DOHH2 (cell line): ENCODE measurements at regions not wholly inside any gene's neighbourhood (a gene's known extent, or its start where the extent isn't known, plus 50 kb on each side); places are given as distances from the start of the nearest gene placed in this dataset.

Experiments
- H3F3A ChIP-seq: fragments of 200-600 bp; sonication (generic), shearing (Covaris generic); 2 replicates; pipeline ENCODE4 v1.6.0; 2016; ENCODE audit warnings: antibody characterized with exemption, mild to moderate bottlenecking; ENCODE audit not compliant: control insufficient read depth, insufficient read depth
- H3K27ac ChIP-seq: fragments of 200-600 bp; sonication (generic); 2 replicates; pipeline ENCODE4 v1.5.1; 2014; ENCODE audit warnings: low read depth, mild to moderate bottlenecking, low read length, moderate library complexity
- H3K27me3 ChIP-seq: fragments of 200-600 bp; sonication (generic); 2 replicates; pipeline ENCODE4 v1.6.1; 2014; ENCODE audit warnings: mild to moderate bottlenecking, low read length, mixed read lengths; ENCODE audit not compliant: control insufficient read depth
- H3K36me3 ChIP-seq: fragments of 200-600 bp; sonication (generic); 2 replicates; pipeline ENCODE4 v1.6.1; 2014; ENCODE audit warnings: mild to moderate bottlenecking, low read length, moderate library complexity, mixed read lengths; ENCODE audit not compliant: control insufficient read depth
- H3K4me1 ChIP-seq: fragments of 200-600 bp; sonication (generic); 2 replicates; pipeline ENCODE4 v1.6.1; 2014; ENCODE audit warnings: mild to moderate bottlenecking, low read length, mixed read lengths; ENCODE audit not compliant: control insufficient read depth
- H3K4me2 ChIP-seq: fragments of 200-600 bp; sonication (generic); 2 replicates; pipeline ENCODE4 v1.6.0; 2014; ENCODE audit warnings: mild to moderate bottlenecking, low read length, moderate library complexity
- H3K4me3 ChIP-seq: fragments of 200-600 bp; sonication (generic); 2 replicates; pipeline ENCODE4 v1.5.1; 2014; ENCODE audit warnings: mild to moderate bottlenecking, low read length, mixed read lengths
- H3K79me2 ChIP-seq: fragments of 200-600 bp; sonication (generic); 2 replicates; pipeline ENCODE4 v1.6.1; 2014; ENCODE audit warnings: mild to moderate bottlenecking, low read length, mixed read lengths; ENCODE audit not compliant: control insufficient read depth
- H3K9me2 ChIP-seq: fragments of 200-600 bp; sonication (generic); replicated peaks from 2 replicates; pipeline ENCODE4 v1.6.1; 2014; ENCODE audit warnings: mild to moderate bottlenecking, low read length, mixed read lengths; ENCODE audit not compliant: control insufficient read depth
- H3K9me3 ChIP-seq: fragments of 200-600 bp; sonication (generic); 2 replicates; pipeline ENCODE4 v1.6.1; 2014; ENCODE audit warnings: antibody characterized with exemption, low read length, mixed read lengths; ENCODE audit not compliant: control insufficient read depth, insufficient read depth
- H4K20me1 ChIP-seq: fragments of 200-600 bp; sonication (generic); 2 replicates; pipeline ENCODE4 v1.6.0; 2014; ENCODE audit warnings: low read depth, mild to moderate bottlenecking, antibody characterized with exemption, low read length, moderate library complexity; ENCODE audit not compliant: control insufficient read depth, insufficient read depth
- EZH2phosphoT487 ChIP-seq: fragments of 200-600 bp; sonication (generic); IDR thresholded peaks from 2 replicates; pipeline ENCODE4 v1.6.1; 2017; ENCODE audit warnings: borderline replicate concordance, mild to moderate bottlenecking, antibody characterized with exemption, low read length, moderate library complexity, mixed read lengths
- TF ChIP-seq, protein P1 (sequence below): fragments of 200-600 bp; sonication (generic); IDR thresholded peaks from one replicate; pipeline ENCODE4 v1.5.1; 2014; ENCODE audit warnings: antibody characterized with exemption, mild to moderate bottlenecking, low read depth, low read length; ENCODE audit not compliant: poor library complexity, severe bottlenecking

GRCh38 chr20:20812136-20812535 lies 99.7 kb upstream of the RALGAPA2 start:
- no peaks in the 10 kb centered on the region for H3K9me2 ChIP-seq
- peaks cover 3% of the 10 kb centered on the region; the same call in 1 of the 2 replicates for H3K27me3 ChIP-seq
- H3K36me3 ChIP-seq, result no peaks in the 10 kb centered on the region
- no peak overlapping the region for H3K4me2 ChIP-seq
- no peaks in the 10 kb centered on the region for H4K20me1 ChIP-seq
- H3K27ac ChIP-seq, result no peak overlapping the region
- H3K79me2 ChIP-seq, result no peaks in the 10 kb centered on the region
- TF ChIP-seq, protein P1, sequence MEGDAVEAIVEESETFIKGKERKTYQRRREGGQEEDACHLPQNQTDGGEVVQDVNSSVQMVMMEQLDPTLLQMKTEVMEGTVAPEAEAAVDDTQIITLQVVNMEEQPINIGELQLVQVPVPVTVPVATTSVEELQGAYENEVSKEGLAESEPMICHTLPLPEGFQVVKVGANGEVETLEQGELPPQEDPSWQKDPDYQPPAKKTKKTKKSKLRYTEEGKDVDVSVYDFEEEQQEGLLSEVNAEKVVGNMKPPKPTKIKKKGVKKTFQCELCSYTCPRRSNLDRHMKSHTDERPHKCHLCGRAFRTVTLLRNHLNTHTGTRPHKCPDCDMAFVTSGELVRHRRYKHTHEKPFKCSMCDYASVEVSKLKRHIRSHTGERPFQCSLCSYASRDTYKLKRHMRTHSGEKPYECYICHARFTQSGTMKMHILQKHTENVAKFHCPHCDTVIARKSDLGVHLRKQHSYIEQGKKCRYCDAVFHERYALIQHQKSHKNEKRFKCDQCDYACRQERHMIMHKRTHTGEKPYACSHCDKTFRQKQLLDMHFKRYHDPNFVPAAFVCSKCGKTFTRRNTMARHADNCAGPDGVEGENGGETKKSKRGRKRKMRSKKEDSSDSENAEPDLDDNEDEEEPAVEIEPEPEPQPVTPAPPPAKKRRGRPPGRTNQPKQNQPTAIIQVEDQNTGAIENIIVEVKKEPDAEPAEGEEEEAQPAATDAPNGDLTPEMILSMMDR, result no peak
- no peak for TF ChIP-seq EZH2phosphoT487
- no peaks in the 10 kb centered on the region for H3K4me1 ChIP-seq
- H3F3A ChIP-seq, result no peaks in the 10 kb centered on the region
- H3K4me3 ChIP-seq, result no peak overlapping the region
- H3K9me3 ChIP-seq, result no peaks in the 10 kb centered on the region

- Histone ChIP-seq H3F3A (no peaks in the 10 kb centered on the region), H3K4me3 (no peak overlapping the region), H3K36me3 (no peaks in the 10 kb centered on the region), H3K9me2 (no peaks in the 10 kb centered on the region), H3K4me1 (no peaks in the 10 kb centered on the region), H4K20me1 (no peaks in the 10 kb centered on the region), H3K79me2 (no peaks in the 10 kb centered on the region), H3K27me3 (peaks cover 7% of the 10 kb centered on the region; the same call in 1 of the 2 replicates), H3K27ac (no peak overlapping the region), H3K4me2 (no peak overlapping the region), H3K9me3 (no peaks in the 10 kb centered on the region)
- no peak for TF ChIP-seq EZH2phosphoT487
- TF ChIP-seq, protein P1, result no peak
These were observed 95.6 kb upstream of the RALGAPA2 start for GRCh38 chr20:20808016-20808415.

GRCh38 chr20:20806121-20807095 lies 94.0 kb upstream of the RALGAPA2 start:
- no peaks in the 10 kb centered on the region for H4K20me1 ChIP-seq
- no peaks in the 10 kb centered on the region for H3K4me1 ChIP-seq
- no peaks in the 10 kb centered on the region for H3K9me3 ChIP-seq
- H3K36me3 ChIP-seq, result no peaks in the 10 kb centered on the region
- H3K79me2 ChIP-seq, result no peaks in the 10 kb centered on the region
- H3K27ac ChIP-seq, result no peak overlapping the region
- TF ChIP-seq EZH2phosphoT487, result no peak
- TF ChIP-seq, protein P1, result no peak
- no peaks in the 10 kb centered on the region for H3K9me2 ChIP-seq
- H3K4me2 ChIP-seq, result no peak overlapping the region
- H3K27me3 ChIP-seq, result peaks cover 7% of the 10 kb centered on the region; the same call in 1 of the 2 replicates
- H3F3A ChIP-seq, result no peaks in the 10 kb centered on the region
- no peak overlapping the region for H3K4me3 ChIP-seq
